ENCODE measurements at regions not wholly inside any gene's neighbourhood (a gene's known extent, or its start where the extent isn't known, plus 50 kb on each side); places are given as distances from the start of the nearest gene placed in this dataset.

GRCh38 chr6:100096341-100096740, 102.3 kb upstream of the MCHR2 start:
- Mint-ChIP-seq H3K9me3 (ENCODE audit: unreplicated experiment) (no peaks in the 10 kb centered on the region), H3K4me3 (ENCODE audit: unreplicated experiment) (no peak overlapping the region), H3K27ac (ENCODE audit: low read depth, unreplicated experiment) (no peak overlapping the region), H3K36me3 (ENCODE audit: insufficient read depth, unreplicated experiment) (no peaks in the 10 kb centered on the region), H3K4me1 (ENCODE audit: insufficient read depth, unreplicated experiment) (peaks cover 4% of the 10 kb centered on the region), H3K27me3 (ENCODE audit: insufficient read depth, unreplicated experiment) (no peaks in the 10 kb centered on the region)
- CTCF ChIA-PET = interaction anchor here (0.5 to 6.5 kb wide), 9 partner anchors 9 to 228 kb away, joined by 3 to 174 read pairs (median 4); no protein-coding TSS in a partner anchor
- BruUV-seq (replicated peaks) = no TSS peak
- DNase-seq (ENCODE audit: unreplicated experiment) = peak; percentile 4
- POLR2A ChIA-PET = interaction anchor here (0.6 to 0.9 kb wide), 2 partner anchors 94 to 190 kb away, joined by 3 to 4 read pairs; no protein-coding TSS in a partner anchor
- TF ChIP-seq CTCF (IDR thresholded peaks at IDR 0.05; ENCODE audit: unreplicated experiment) = no peak
- intact Hi-C loops (cut with micrococcal nuclease) = no loop called here

DNA sequence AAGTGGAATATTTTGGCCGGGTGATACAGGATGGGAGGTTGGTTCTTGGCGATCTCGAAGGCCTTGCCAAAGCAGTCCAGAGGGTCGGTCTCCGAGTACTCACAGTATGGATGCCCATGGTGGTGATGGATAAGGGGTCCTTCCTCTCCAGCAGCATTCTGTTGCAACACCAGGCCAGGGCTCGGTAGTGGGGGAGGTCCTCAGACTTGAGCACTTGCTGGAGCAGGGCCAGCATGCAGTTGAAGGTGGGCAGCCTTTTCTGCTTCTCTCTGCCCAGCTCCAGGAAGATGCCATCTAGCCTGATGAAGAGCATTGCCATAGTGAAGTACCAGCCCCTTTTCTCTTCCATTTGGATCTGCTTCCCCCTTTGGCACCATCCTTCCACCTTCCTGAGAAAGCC, 99.4 kb upstream of the MCHR2 start:
- no peak for TF ChIP-seq CTCF (IDR thresholded peaks at IDR 0.05; ENCODE audit: unreplicated experiment)
- intact Hi-C loops (cut with micrococcal nuclease) = no loop called here
- no peak overlapping the region for H3K4me3 Mint-ChIP-seq (ENCODE audit: unreplicated experiment)
- BruUV-seq (replicated peaks) = no TSS peak
- no peak overlapping the region for H3K27ac Mint-ChIP-seq (ENCODE audit: low read depth, unreplicated experiment)
- no peaks in the 10 kb centered on the region for H3K27me3 Mint-ChIP-seq (ENCODE audit: insufficient read depth, unreplicated experiment)
- no peaks in the 10 kb centered on the region for H3K36me3 Mint-ChIP-seq (ENCODE audit: insufficient read depth, unreplicated experiment)
- DNase-seq (ENCODE audit: unreplicated experiment) = no peak
- POLR2A ChIA-PET = no interaction called here
- CTCF ChIA-PET = interaction anchor here (0.6 to 2.3 kb wide), 3 partner anchors 8 to 226 kb away, joined by 3 to 7 read pairs (median 4); no protein-coding TSS in a partner anchor
- peaks cover 4% of the 10 kb centered on the region for H3K4me1 Mint-ChIP-seq (ENCODE audit: insufficient read depth, unreplicated experiment)
- H3K9me3 Mint-ChIP-seq (ENCODE audit: unreplicated experiment) = no peaks in the 10 kb centered on the region

DNA sequence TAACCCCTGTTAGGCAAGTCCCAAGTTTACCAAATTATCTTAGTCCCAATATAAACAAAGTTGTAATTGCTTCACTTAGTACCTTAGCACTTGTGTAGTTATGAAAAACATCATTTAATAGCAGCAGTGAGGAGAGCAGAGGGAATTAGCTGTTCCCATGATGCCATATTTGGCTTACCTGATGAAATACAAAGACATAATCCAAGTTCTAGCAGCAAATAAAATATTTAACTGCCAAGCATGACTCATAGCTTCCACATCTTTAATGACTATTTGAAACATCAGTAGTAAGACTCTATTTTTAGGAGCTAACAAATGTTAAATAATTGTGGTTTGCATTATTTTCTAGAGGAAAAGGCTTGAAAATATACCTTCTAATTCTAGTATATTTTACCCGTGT, 94.0 kb upstream of the MCHR2 start:
- peak; percentile 77 for DNase-seq (ENCODE audit: unreplicated experiment)
- intact Hi-C loops (cut with micrococcal nuclease) = no loop called here
- Mint-ChIP-seq H3K9me3 (ENCODE audit: unreplicated experiment) (no peaks in the 10 kb centered on the region), H3K36me3 (ENCODE audit: insufficient read depth, unreplicated experiment) (no peaks in the 10 kb centered on the region), H3K27me3 (ENCODE audit: insufficient read depth, unreplicated experiment) (no peaks in the 10 kb centered on the region), H3K27ac (ENCODE audit: low read depth, unreplicated experiment) (peak overlapping the region; percentile 88), H3K4me3 (ENCODE audit: unreplicated experiment) (no peak overlapping the region), H3K4me1 (ENCODE audit: insufficient read depth, unreplicated experiment) (peaks cover 21% of the 10 kb centered on the region)
- POLR2A ChIA-PET = interaction anchor here (0.9 kb wide), 1 partner anchor 13 kb away, joined by 3 read pairs; no protein-coding TSS in a partner anchor
- no TSS peak for BruUV-seq (replicated peaks)
- CTCF ChIA-PET = interaction anchor here (0.9 to 3.2 kb wide), 5 partner anchors 10 to 219 kb away, joined by 3 to 21 read pairs (median 8); no protein-coding TSS in a partner anchor
- no peak for TF ChIP-seq CTCF (IDR thresholded peaks at IDR 0.05; ENCODE audit: unreplicated experiment)

- no peak for TF ChIP-seq CTCF (IDR thresholded peaks at IDR 0.05; ENCODE audit: unreplicated experiment)
- no peaks in the 10 kb centered on the region for H3K9me3 Mint-ChIP-seq (ENCODE audit: unreplicated experiment)
- H3K36me3 Mint-ChIP-seq (ENCODE audit: insufficient read depth, unreplicated experiment) = no peaks in the 10 kb centered on the region
- no peaks in the 10 kb centered on the region for H3K27me3 Mint-ChIP-seq (ENCODE audit: insufficient read depth, unreplicated experiment)
- ChIA-PET POLR2A (interaction anchor here (0.8 kb wide), 1 partner anchor 15 kb away, joined by 4 read pairs; no protein-coding TSS in a partner anchor), CTCF (interaction anchor here (0.9 to 2.4 kb wide), 5 partner anchors 12 to 217 kb away, joined by 3 to 12 read pairs (median 9); no protein-coding TSS in a partner anchor)
- H3K27ac Mint-ChIP-seq (ENCODE audit: low read depth, unreplicated experiment) = peak overlapping the region; percentile 51
- no peak overlapping the region for H3K4me3 Mint-ChIP-seq (ENCODE audit: unreplicated experiment)
- no peak for DNase-seq (ENCODE audit: unreplicated experiment)
- intact Hi-C loops (cut with micrococcal nuclease) = no loop called here
- BruUV-seq (replicated peaks) = no TSS peak
- H3K4me1 Mint-ChIP-seq (ENCODE audit: insufficient read depth, unreplicated experiment) = peaks cover 21% of the 10 kb centered on the region
Observed at GRCh38 chr6:100084991-100085364, 91.0 kb upstream of the MCHR2 start.

Data from MCF 10A (cell line).